A673 (cell line): ENCODE measurements at regions not wholly inside any gene's neighbourhood (a gene's known extent, or its start where the extent isn't known, plus 50 kb on each side); places are given as distances from the start of the nearest gene placed in this dataset.

Experiments used
- BruUV-seq: library from RNA; stranded (reverse); fragments of 400-500 nt; replicated peaks from 2 replicates; lab custom pipeline; 2021; lab: Mats Ljungman, UMichigan
- CTCF ChIA-PET: fragments of 300-600 bp; sonication (Branson Sonifier 250); formaldehyde crosslinking; loops from one replicate; lab custom pipeline; 2022; ENCODE audit warnings: antibody characterized with exemption; lab: Charles Lee
- POLR2A ChIA-PET: fragments of 300-600 bp; sonication (Branson Sonifier 250); formaldehyde crosslinking; loops from one replicate; lab custom pipeline; 2022; ENCODE audit warnings: antibody characterized with exemption; ENCODE audit not compliant: low non-redundant PET; lab: Charles Lee
- DNase-seq: peaks from one replicate; pipeline ENCODE4 v3.0.0-alpha.2; 2015; ENCODE audit warnings: low spot score
- H3K27ac ChIP-seq: fragments of 200-600 bp; sonication (generic); 2 replicates; pipeline ENCODE4 v1.5.1; 2016; ENCODE audit warnings: mixed run types, low read depth, mild to moderate bottlenecking, mixed read lengths, antibody characterized with exemption, low read length; ENCODE audit not compliant: poor library complexity, severe bottlenecking
- H3K27me3 ChIP-seq: fragments of 200-600 bp; sonication (generic); replicated peaks from 2 replicates; pipeline ENCODE4 v1.6.1; 2017; ENCODE audit warnings: mixed run types, low read depth, mild to moderate bottlenecking, mixed read lengths, antibody characterized with exemption, low read length; ENCODE audit not compliant: insufficient read depth, poor library complexity
- H3K36me3 ChIP-seq: fragments of 200-600 bp; sonication (generic); 2 replicates; pipeline ENCODE4 v1.6.1; 2016; ENCODE audit warnings: mixed run types, mild to moderate bottlenecking, mixed read lengths, antibody characterized with exemption, low read length; ENCODE audit not compliant: insufficient read depth, poor library complexity, severe bottlenecking
- H3K4me1 ChIP-seq: fragments of 200-600 bp; sonication (generic); 2 replicates; pipeline ENCODE4 v1.6.1; 2017; ENCODE audit warnings: mixed run types, mild to moderate bottlenecking, mixed read lengths, antibody characterized with exemption, low read length; ENCODE audit not compliant: insufficient read depth, poor library complexity, severe bottlenecking
- H3K4me3 ChIP-seq: fragments of 200-600 bp; sonication (generic); 2 replicates; pipeline ENCODE4 v1.5.1; 2016; ENCODE audit warnings: low read depth, mixed run types, mild to moderate bottlenecking, mixed read lengths, low read length; ENCODE audit not compliant: poor library complexity, severe bottlenecking
- H3K9me3 ChIP-seq: fragments of 200-600 bp; sonication (generic); 2 replicates; pipeline ENCODE4 v1.6.1; 2016; ENCODE audit warnings: mixed run types, low read depth, mild to moderate bottlenecking, mixed read lengths, antibody characterized with exemption, low read length; ENCODE audit not compliant: poor library complexity, severe bottlenecking
- CTCF ChIP-seq: fragments of 300-800, 200-600 bp; sonication (generic); conservative IDR thresholded peaks from 2 replicates; pipeline ENCODE4 v1.5.1; 2017; ENCODE audit warnings: low read depth, mild to moderate bottlenecking, antibody characterized with exemption, low read length, moderate library complexity, mixed read lengths
- EZH2 ChIP-seq: fragments of 200-600 bp; sonication (generic); IDR thresholded peaks from 2 replicates; pipeline ENCODE4 v1.6.1; 2017; ENCODE audit warnings: borderline replicate concordance, low read depth, mild to moderate bottlenecking, mixed read lengths, antibody characterized with exemption, low read length; ENCODE audit not compliant: poor library complexity, severe bottlenecking
- intact Hi-C: fragments of 100-400 bp; cut with micrococcal nuclease; formaldehyde crosslinking; loops from one replicate; pipeline ENCODE4 v1.10.0; 2022; ENCODE audit not compliant: unreplicated experiment

GRCh38 chr6:2556761-2557160, 194.0 kb downstream of the MYLK4 start:
- Histone ChIP-seq H3K4me1 (no peaks in the 10 kb centered on the region), H3K4me3 (no peak overlapping the region), H3K9me3 (no peaks in the 10 kb centered on the region), H3K27me3 (no peaks in the 10 kb centered on the region), H3K36me3 (no peaks in the 10 kb centered on the region), H3K27ac (no peak overlapping the region)
- POLR2A ChIA-PET = no interaction called here
- CTCF ChIA-PET = no interaction called here
- TF ChIP-seq CTCF (no peak), EZH2 (no peak)
- BruUV-seq = no TSS peak
- no peak for DNase-seq
- intact Hi-C loops = no loop called here

DNA sequence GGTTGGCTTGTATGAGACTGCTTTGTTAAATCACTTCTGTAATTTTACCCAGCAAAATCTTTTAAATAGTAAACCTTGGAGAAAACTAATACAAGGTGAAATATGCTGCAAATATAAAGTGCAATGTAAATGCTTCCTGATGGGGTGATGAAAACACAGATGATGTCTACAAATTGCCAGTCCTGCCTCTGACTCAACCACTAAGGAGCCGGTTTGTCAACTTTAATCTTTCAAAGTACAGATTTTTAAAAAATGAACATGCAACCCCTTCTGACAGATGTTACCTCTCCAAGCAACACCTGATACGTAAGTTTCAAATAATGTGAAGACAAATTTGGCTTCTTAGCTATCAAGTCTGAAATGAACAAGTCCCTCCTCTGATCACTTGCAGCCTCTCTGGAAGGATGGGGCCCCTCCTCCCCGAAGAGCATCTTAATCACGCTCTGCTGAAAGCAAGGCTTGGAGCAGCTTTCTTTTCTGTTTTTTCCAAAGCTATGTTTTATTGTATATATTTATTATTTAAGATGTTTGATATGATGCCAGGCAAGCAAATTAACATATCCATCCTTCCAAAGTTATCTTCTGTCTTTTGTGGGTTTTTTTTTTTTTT, 196.0 kb downstream of the MYLK4 start:
- H3K27ac ChIP-seq = no peak overlapping the region
- DNase-seq = no peak
- intact Hi-C loops = no loop called here
- ChIA-PET POLR2A (no interaction called here), CTCF (no interaction called here)
- H3K9me3 ChIP-seq = no peaks in the 10 kb centered on the region
- H3K4me1 ChIP-seq = no peaks in the 10 kb centered on the region
- no peaks in the 10 kb centered on the region for H3K27me3 ChIP-seq
- no TSS peak for BruUV-seq
- TF ChIP-seq EZH2 = no peak
- TF ChIP-seq CTCF = no peak
- no peaks in the 10 kb centered on the region for H3K36me3 ChIP-seq
- H3K4me3 ChIP-seq = no peak overlapping the region

GRCh38 chr6:2552526-2553154, 198.1 kb downstream of the MYLK4 start:
- Histone ChIP-seq H3K27ac (no peak overlapping the region), H3K27me3 (no peaks in the 10 kb centered on the region), H3K4me1 (no peaks in the 10 kb centered on the region), H3K36me3 (no peaks in the 10 kb centered on the region), H3K4me3 (no peak overlapping the region), H3K9me3 (no peaks in the 10 kb centered on the region)
- intact Hi-C loops = no loop called here
- POLR2A ChIA-PET = no interaction called here
- no peak for DNase-seq
- BruUV-seq = no TSS peak
- TF ChIP-seq CTCF (no peak), EZH2 (no peak)
- CTCF ChIA-PET = no interaction called here
